HepG2 (cell line): ENCODE measurements at regions not wholly inside any gene's neighbourhood (a gene's known extent, or its start where the extent isn't known, plus 50 kb on each side); places are given as distances from the start of the nearest gene placed in this dataset.

ENCODE experiments used
- FOSL2 ChIP-seq: sonication (generic); formaldehyde crosslinking; IDR thresholded peaks from 2 replicates; pipeline ENCODE4 v1.4.0; 2020; ENCODE audit warnings: missing genetic modification reagents
- HNRNPL ChIP-seq: fragments of 200-400 bp; formaldehyde crosslinking; IDR thresholded peaks from 2 replicates; pipeline ENCODE4 v1.6.1; 2017; ENCODE audit warnings: mild to moderate bottlenecking, low read depth, low read length
- IRF2 ChIP-seq: IDR thresholded peaks from 2 replicates; pipeline ENCODE4 v1.6.1; 2018; ENCODE audit warnings: missing genetic modification reagents, missing compliant biosample characterization
- POLR2A ChIP-seq, 2 experiments: IDR thresholded peaks; 2 replicates each; pipeline ENCODE4 v1.6.1; 2011; ENCODE audit warnings: low read depth in 2 of 2, low read length in 2 of 2, mild to moderate bottlenecking in 1 of 2, moderate library complexity in 1 of 2; ENCODE audit not compliant: insufficient read depth in 1 of 2
- SOX6 ChIP-seq, 2 experiments: fragments of 450-650 bp in 1 of 2; sonication (generic) in 1 of 2; formaldehyde crosslinking in 1 of 2; IDR thresholded peaks; 2 replicates each; pipeline versions ENCODE4 v1.4.0 to v1.6.1; 2017 to 2020; ENCODE audit warnings: antibody characterized with exemption in 1 of 2, mild to moderate bottlenecking in 1 of 2, missing genetic modification reagents in 1 of 2
- SP140L ChIP-seq: sonication (generic); formaldehyde crosslinking; IDR thresholded peaks from 2 replicates; pipeline ENCODE4 v1.4.0; 2020; ENCODE audit warnings: missing genetic modification reagents, borderline replicate concordance
- ZNF354B ChIP-seq: sonication (generic); formaldehyde crosslinking; IDR thresholded peaks from 2 replicates; pipeline ENCODE4 v1.8.0; 2022; ENCODE audit warnings: mild to moderate bottlenecking, missing genetic modification reagents
- TF ChIP-seq, protein P1 (sequence below): sonication (generic); formaldehyde crosslinking; IDR thresholded peaks from 2 replicates; pipeline ENCODE4 v1.4.0; 2020; ENCODE audit warnings: missing genetic modification reagents, borderline replicate concordance
- TF ChIP-seq, protein P2 (sequence below): sonication (generic); formaldehyde crosslinking; conservative IDR thresholded peaks from 2 replicates; pipeline ENCODE4 v1.4.0; 2020; ENCODE audit warnings: missing genetic modification reagents
- TF ChIP-seq, protein P3 (sequence below): sonication (generic); formaldehyde crosslinking; IDR thresholded peaks from 2 replicates; pipeline ENCODE4 v1.4.0; 2020; ENCODE audit warnings: missing genetic modification reagents
- TF ChIP-seq, protein P4 (sequence below): sonication (generic); formaldehyde crosslinking; IDR thresholded peaks from 2 replicates; pipeline ENCODE4 v1.4.0; 2020; ENCODE audit warnings: missing genetic modification reagents
- TF ChIP-seq, protein P5 (sequence below): IDR thresholded peaks from 2 replicates; pipeline ENCODE4 v1.6.1; 2012; ENCODE audit warnings: inconsistent platforms

DNA sequence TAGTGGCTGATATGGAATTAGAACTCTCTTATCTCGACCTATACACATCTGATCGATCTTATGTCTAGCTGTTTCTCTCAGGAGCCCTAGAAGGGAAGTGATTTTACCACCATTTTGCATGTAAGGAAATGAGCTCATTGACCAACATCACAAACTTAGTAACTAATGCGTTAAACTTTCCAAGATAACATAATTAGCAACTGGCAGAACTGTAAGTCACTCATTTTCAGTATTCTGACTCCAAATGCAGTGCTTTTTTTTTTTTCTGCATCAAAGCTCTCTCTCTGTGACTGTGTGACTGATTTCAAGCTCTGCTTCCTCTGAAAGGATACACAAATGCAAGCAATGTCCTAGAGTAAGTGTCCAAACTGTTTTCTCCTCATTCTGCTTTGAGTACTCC is 68.1 kb upstream of the FBXL7 start:
- TF ChIP-seq, protein P1, sequence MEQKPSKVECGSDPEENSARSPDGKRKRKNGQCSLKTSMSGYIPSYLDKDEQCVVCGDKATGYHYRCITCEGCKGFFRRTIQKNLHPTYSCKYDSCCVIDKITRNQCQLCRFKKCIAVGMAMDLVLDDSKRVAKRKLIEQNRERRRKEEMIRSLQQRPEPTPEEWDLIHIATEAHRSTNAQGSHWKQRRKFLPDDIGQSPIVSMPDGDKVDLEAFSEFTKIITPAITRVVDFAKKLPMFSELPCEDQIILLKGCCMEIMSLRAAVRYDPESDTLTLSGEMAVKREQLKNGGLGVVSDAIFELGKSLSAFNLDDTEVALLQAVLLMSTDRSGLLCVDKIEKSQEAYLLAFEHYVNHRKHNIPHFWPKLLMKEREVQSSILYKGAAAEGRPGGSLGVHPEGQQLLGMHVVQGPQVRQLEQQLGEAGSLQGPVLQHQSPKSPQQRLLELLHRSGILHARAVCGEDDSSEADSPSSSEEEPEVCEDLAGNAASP (CRISPR knock-in tag): no peak
- no peak for TF ChIP-seq FOSL2 (CRISPR knock-in tag)
- TF ChIP-seq, protein P2, sequence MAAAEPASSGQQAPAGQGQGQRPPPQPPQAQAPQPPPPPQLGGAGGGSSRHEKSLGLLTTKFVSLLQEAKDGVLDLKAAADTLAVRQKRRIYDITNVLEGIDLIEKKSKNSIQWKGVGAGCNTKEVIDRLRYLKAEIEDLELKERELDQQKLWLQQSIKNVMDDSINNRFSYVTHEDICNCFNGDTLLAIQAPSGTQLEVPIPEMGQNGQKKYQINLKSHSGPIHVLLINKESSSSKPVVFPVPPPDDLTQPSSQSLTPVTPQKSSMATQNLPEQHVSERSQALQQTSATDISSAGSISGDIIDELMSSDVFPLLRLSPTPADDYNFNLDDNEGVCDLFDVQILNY: no peak
- TF ChIP-seq, protein P3, sequence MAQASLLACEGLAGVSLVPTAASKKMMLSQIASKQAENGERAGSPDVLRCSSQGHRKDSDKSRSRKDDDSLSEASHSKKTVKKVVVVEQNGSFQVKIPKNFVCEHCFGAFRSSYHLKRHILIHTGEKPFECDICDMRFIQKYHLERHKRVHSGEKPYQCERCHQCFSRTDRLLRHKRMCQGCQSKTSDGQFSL (CRISPR knock-in tag): no peak
- TF ChIP-seq, protein P4, sequence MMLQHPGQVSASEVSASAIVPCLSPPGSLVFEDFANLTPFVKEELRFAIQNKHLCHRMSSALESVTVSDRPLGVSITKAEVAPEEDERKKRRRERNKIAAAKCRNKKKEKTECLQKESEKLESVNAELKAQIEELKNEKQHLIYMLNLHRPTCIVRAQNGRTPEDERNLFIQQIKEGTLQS (CRISPR knock-in tag): no peak
- no peak for TF ChIP-seq HNRNPL
- no peak for TF ChIP-seq POLR2A (IDR thresholded peaks at IDR 0.05; ENCODE audit: insufficient read depth in 1 of 2, low read depth in 2 of 2, low read length in 2 of 2)
- no peak for TF ChIP-seq IRF2 (CRISPR knock-in tag)
- TF ChIP-seq SP140L (CRISPR knock-in tag): no peak
- no peak for TF ChIP-seq ZNF354B (CRISPR knock-in tag)
- TF ChIP-seq, protein P5, sequence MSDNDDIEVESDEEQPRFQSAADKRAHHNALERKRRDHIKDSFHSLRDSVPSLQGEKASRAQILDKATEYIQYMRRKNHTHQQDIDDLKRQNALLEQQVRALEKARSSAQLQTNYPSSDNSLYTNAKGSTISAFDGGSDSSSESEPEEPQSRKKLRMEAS: no peak
- TF ChIP-seq SOX6 (IDR thresholded peaks at IDR 0.05): no peak
- no peak for TF ChIP-seq SOX6 (CRISPR knock-in tag; IDR thresholded peaks at IDR 0.05)
